HCT116 (cell line): ENCODE measurements at regions not wholly inside any gene's neighbourhood (a gene's known extent, or its start where the extent isn't known, plus 50 kb on each side); places are given as distances from the start of the nearest gene placed in this dataset.

Experiments
- ATAC-seq: fragments of 200-7000 bp; cut with Tn5 transposase; 2 replicates; pipeline ENCODE4 v1.9.1; 2020; ENCODE audit warnings: mild to moderate bottlenecking, moderate library complexity
- BruUV-seq: library from RNA; stranded (reverse); fragments of 400-500 nt; replicated peaks from 2 replicates; lab custom pipeline; 2021; lab: Mats Ljungman, UMichigan
- CTCF ChIA-PET: fragments of 300-600 bp; sonication (Branson Sonifier 250); formaldehyde crosslinking; loops from one replicate; lab custom pipeline; 2021; ENCODE audit warnings: antibody characterized with exemption; lab: Charles Lee
- POLR2A ChIA-PET: fragments of 300-600, 350-600 bp; sonication (Branson Sonifier 250); formaldehyde crosslinking; loops from one replicate; lab custom pipeline; 2021; ENCODE audit warnings: antibody characterized with exemption; lab: Charles Lee
- RAD21 ChIA-PET, 2 experiments: fragments of 300-600 bp; sonication (Branson Sonifier 250); formaldehyde crosslinking; loops; one replicate each; lab custom pipeline; 2023; ENCODE audit warnings: low total read pairs in 2 of 2; ENCODE audit not compliant: uncharacterized antibody in 2 of 2, unreplicated experiment in 2 of 2, low non-redundant PET in 1 of 2; lab: Charles Lee
- DNase-seq: peaks from one replicate; pipeline ENCODE4 v3.0.0-alpha.2; 2010; ENCODE audit warnings: low read depth, low spot score
- H2AFZ ChIP-seq: fragments of 200-600 bp; shearing (Covaris generic), sonication (generic); 2 replicates; pipeline ENCODE4 v1.6.1; 2017; ENCODE audit warnings: low read depth, mixed run types, mixed read lengths, antibody characterized with exemption, low read length; ENCODE audit not compliant: poor library complexity, severe bottlenecking
- H3K27ac ChIP-seq: 2 replicates; pipeline ENCODE4 v1.5.1; 2012; ENCODE audit warnings: low read depth, low read length
- H3K27me3 ChIP-seq: fragments of 200-600 bp; sonication (generic); 2 replicates; pipeline ENCODE4 v1.6.1; 2016; ENCODE audit warnings: mixed run types, low read length, mixed read lengths; ENCODE audit not compliant: insufficient read depth
- H3K36me3 ChIP-seq, 2 experiments: fragments of 200-500 bp in 1 of 2; fragments of 200-600 bp in 1 of 2; sonication (Bioruptor generic) in 1 of 2; sonication (generic) in 1 of 2; 2 replicates each; pipeline versions ENCODE4 v1.5.1 to v1.6.1; 2014 to 2016; ENCODE audit warnings: low read length in 2 of 2, inconsistent platforms in 1 of 2, mixed read lengths in 1 of 2, mixed run types in 1 of 2; ENCODE audit not compliant: insufficient read depth in 2 of 2, control insufficient read depth in 1 of 2
- H3K4me1 ChIP-seq, 2 experiments: fragments of 200-600 bp in 1 of 2; sonication (generic) in 1 of 2; 2 replicates each; pipeline versions ENCODE4 v1.5.1 to v1.6.1; 2012 to 2017; ENCODE audit warnings: low read length in 2 of 2, inconsistent platforms in 1 of 2, mild to moderate bottlenecking in 1 of 2, mixed read lengths in 1 of 2, mixed run types in 1 of 2, moderate library complexity in 1 of 2; ENCODE audit not compliant: insufficient read depth in 2 of 2, control insufficient read depth in 1 of 2
- H3K4me2 ChIP-seq: fragments of 200-600 bp; sonication (generic); 2 replicates; pipeline ENCODE4 v1.6.1; 2017; ENCODE audit warnings: mixed run types, low read length, mixed read lengths
- H3K4me3 ChIP-seq, 2 experiments: fragments of 200-600 bp in 1 of 2; sonication (generic) in 1 of 2; replicated peaks in 1 of 2; 2 replicates each; pipeline ENCODE4 v1.5.1; 2011 to 2016; ENCODE audit warnings: low read length in 2 of 2, control low read depth in 1 of 2, low read depth in 1 of 2, mild to moderate bottlenecking in 1 of 2, mixed read lengths in 1 of 2, mixed run types in 1 of 2
- H3K79me2 ChIP-seq: fragments of 200-600 bp; sonication (generic); 2 replicates; pipeline ENCODE4 v1.6.1; 2017; ENCODE audit warnings: mild to moderate bottlenecking, mixed run types, low read length, moderate library complexity, mixed read lengths; ENCODE audit not compliant: insufficient read depth
- H3K9ac ChIP-seq: fragments of 200-600 bp; sonication (generic); 2 replicates; pipeline ENCODE4 v1.6.1; 2016; ENCODE audit warnings: low read length, mixed read lengths
- H3K9me2 ChIP-seq: fragments of 200-600 bp; sonication (generic), shearing (Covaris generic); 2 replicates; pipeline ENCODE4 v1.6.1; 2017; ENCODE audit warnings: mixed run types, mild to moderate bottlenecking, moderate library complexity; ENCODE audit not compliant: insufficient read depth
- H3K9me3 ChIP-seq, 2 experiments: fragments of 200-500 bp in 1 of 2; fragments of 200-600 bp in 1 of 2; sonication (Bioruptor generic) in 1 of 2; sonication (generic) in 1 of 2; 2 replicates each; pipeline ENCODE4 v1.6.1; 2014 to 2017; ENCODE audit warnings: low read length in 2 of 2, mixed read lengths in 2 of 2, inconsistent platforms in 1 of 2, low read depth in 1 of 2, mild to moderate bottlenecking in 1 of 2, mixed run types in 1 of 2, moderate library complexity in 1 of 2; ENCODE audit not compliant: control insufficient read depth in 1 of 2, insufficient read depth in 1 of 2
- H4K20me1 ChIP-seq: fragments of 200-600 bp; sonication (generic), shearing (Covaris generic); 2 replicates; pipeline ENCODE4 v1.6.1; 2017; ENCODE audit warnings: mixed run types, mild to moderate bottlenecking, moderate library complexity; ENCODE audit not compliant: insufficient read depth
- CBX3 ChIP-seq: IDR thresholded peaks from 2 replicates; pipeline ENCODE4 v1.6.1; 2012; ENCODE audit warnings: low read depth
- CEBPB ChIP-seq: IDR thresholded peaks from 2 replicates; pipeline ENCODE4 v1.6.1; 2012; ENCODE audit warnings: low read depth
- CTCF ChIP-seq, 3 experiments: fragments of 200-600 bp in 1 of 3; sonication (generic) in 1 of 3; IDR thresholded peaks in 2 of 3; conservative IDR thresholded peaks in 1 of 3; 2 replicates each; pipeline ENCODE4 v1.5.1; 2012 to 2017; ENCODE audit warnings: low read depth in 2 of 3, low read length in 2 of 3, antibody characterized with exemption in 1 of 3, borderline replicate concordance in 1 of 3, control low read depth in 1 of 3, mild to moderate bottlenecking in 1 of 3, mixed read lengths in 1 of 3, mixed run types in 1 of 3, moderate library complexity in 1 of 3; ENCODE audit not compliant: insufficient read depth in 1 of 3
- EZH2 ChIP-seq: fragments of 200-600 bp; sonication (generic); IDR thresholded peaks from 2 replicates; pipeline ENCODE4 v1.6.1; 2017; ENCODE audit warnings: antibody characterized with exemption, mixed run types
- EZH2phosphoT487 ChIP-seq: fragments of 200-600 bp; IDR thresholded peaks from 2 replicates; pipeline ENCODE4 v1.6.1; 2018; ENCODE audit warnings: antibody characterized with exemption, borderline replicate concordance
- FOSL1 ChIP-seq: IDR thresholded peaks from 2 replicates; pipeline ENCODE4 v1.6.1; 2012; ENCODE audit warnings: low read depth
- JUND ChIP-seq: IDR thresholded peaks from 2 replicates; pipeline ENCODE4 v1.6.1; 2012
- MAX ChIP-seq: IDR thresholded peaks from 2 replicates; pipeline ENCODE4 v1.6.1; 2012
- POLR2A ChIP-seq: IDR thresholded peaks from 2 replicates; pipeline ENCODE4 v1.7.0; 2011; ENCODE audit warnings: borderline replicate concordance; ENCODE audit not compliant: insufficient read depth, insufficient read length; ENCODE audit errors: extremely low read depth
- REST ChIP-seq: IDR thresholded peaks from 2 replicates; pipeline ENCODE4 v1.6.1; 2012; ENCODE audit warnings: low read depth
- SP1 ChIP-seq: IDR thresholded peaks from 2 replicates; pipeline ENCODE4 v1.6.1; 2012; ENCODE audit warnings: low read depth
- SRF ChIP-seq: IDR thresholded peaks from 2 replicates; pipeline ENCODE4 v1.6.1; 2012; ENCODE audit warnings: low read depth
- ZBTB33 ChIP-seq: IDR thresholded peaks from 2 replicates; pipeline ENCODE4 v1.6.1; 2011; ENCODE audit warnings: mild to moderate bottlenecking, low read length, moderate library complexity; ENCODE audit not compliant: insufficient replicate concordance; ENCODE audit errors: extremely low read depth
- ZNF274 ChIP-seq: fragments of 200-500 bp; sonication (Bioruptor generic); IDR thresholded peaks from 2 replicates; pipeline ENCODE4 v1.6.1; 2014; ENCODE audit warnings: mild to moderate bottlenecking, low read depth, low read length, inconsistent platforms
- intact Hi-C: fragments of 100-400 bp; cut with micrococcal nuclease; formaldehyde crosslinking; loops from 2 replicates; pipeline ENCODE4 v1.10.0; 2022

- Histone ChIP-seq H3K79me2 (no peaks in the 10 kb centered on the region), H3K9ac (no peak overlapping the region), H3K4me2 (no peak overlapping the region), H3K4me1 (peaks cover 0 to 5% of the 10 kb centered on the region in 2 experiments; a peak in 1 of 4 replicates), H2AFZ (no peak overlapping the region), H3K27ac (no peak overlapping the region), H3K27me3 (no peaks in the 10 kb centered on the region), H3K9me3 (no peaks in the 10 kb centered on the region), H4K20me1 (no peaks in the 10 kb centered on the region), H3K9me2 (no peaks in the 10 kb centered on the region), H3K36me3 (no peaks in the 10 kb centered on the region), H3K4me3 (no peak overlapping the region)
- ATAC-seq, result no peak
- BruUV-seq, result no TSS peak
- TF ChIP-seq ZBTB33 (no peak), CBX3 (no peak), CEBPB (no peak)
- ChIA-PET CTCF (no interaction called here), POLR2A (no interaction called here), RAD21 (no interaction called here)
- DNase-seq, result no peak
- intact Hi-C loops, result no loop called here
Measured at GRCh38 chr11:19628018-19628417, 84.6 kb upstream of the NAV2 start.

- no TSS peak for BruUV-seq
- Histone ChIP-seq H3K9me2 (no peaks in the 10 kb centered on the region), H3K4me1 (peaks cover 0 to 3% of the 10 kb centered on the region in 2 experiments; a peak in 1 of 4 replicates), H3K79me2 (no peaks in the 10 kb centered on the region), H3K4me2 (no peak overlapping the region), H3K9me3 (no peaks in the 10 kb centered on the region), H2AFZ (no peak overlapping the region), H4K20me1 (no peaks in the 10 kb centered on the region), H3K9ac (no peak overlapping the region), H3K36me3 (no peaks in the 10 kb centered on the region), H3K4me3 (no peak overlapping the region), H3K27ac (no peak overlapping the region), H3K27me3 (no peaks in the 10 kb centered on the region)
- ATAC-seq (no peak), DNase-seq (no peak)
- intact Hi-C loops, result no loop called here
- ChIA-PET CTCF (no interaction called here), RAD21 (no interaction called here), POLR2A (no interaction called here)
- no peak for TF ChIP-seq POLR2A
- TF ChIP-seq SRF, result no peak
- TF ChIP-seq EZH2phosphoT487, result no peak
- TF ChIP-seq SP1, result no peak
- TF ChIP-seq REST, result no peak
- no peak for TF ChIP-seq CTCF (IDR thresholded peaks at IDR 0.05 in 2 of 3, conservative IDR thresholded peaks at IDR 0.05 in 1 of 3; ENCODE audit: borderline replicate concordance in 1 of 3, insufficient read depth in 1 of 3, low read depth in 2 of 3, low read length in 2 of 3)
- TF ChIP-seq JUND, result no peak
- no peak for TF ChIP-seq EZH2
- no peak for TF ChIP-seq MAX
- TF ChIP-seq FOSL1, result no peak
- no peak for TF ChIP-seq ZNF274
Measured at GRCh38 chr11:19627566-19627965, 85.1 kb upstream of the NAV2 start.
